Stimulated activated CD8-positive, alpha-beta memory T cell treated with anti-CD3 and anti-CD28 coated beads, Interleukin-4, amount 100 ng/mL, for 4 hours (primary cell): ENCODE measurements at regions not wholly inside any gene's neighbourhood (a gene's known extent, or its start where the extent isn't known, plus 50 kb on each side); places are given as distances from the start of the nearest gene placed in this dataset.
"Not testable (repeated sequence)": the region's sequence is repeated elsewhere in the genome, so short reads cannot be mapped to it uniquely, and the experiment has no call there.

ENCODE experiments used
- DNase-seq, 2 donors: peaks; one replicate each; pipeline ENCODE4 v3.0.0-alpha.2; 2020; ENCODE audit warnings: low read depth in 2 of 2, low spot score in 1 of 2

- no peak for DNase-seq
Measured at GRCh38 chr22:35178446-35178845, 78.8 kb upstream of the HMGXB4 start.

GRCh38 chr22:35183917-35184316 lies 73.4 kb upstream of the HMGXB4 start:
- no peak for DNase-seq

GRCh38 chr22:35186492-35186891 lies 70.8 kb upstream of the HMGXB4 start:
- DNase-seq, result no peak

- DNase-seq, result not testable (repeated sequence)
Measured at GRCh38 chr22:35188930-35189329, 68.4 kb upstream of the HMGXB4 start.

GRCh38 chr22:35189559-35189958 lies 67.7 kb upstream of the HMGXB4 start:
- DNase-seq, result no peak

GRCh38 chr22:35191412-35191811 lies 65.9 kb upstream of the HMGXB4 start:
- DNase-seq, result no peak

GRCh38 chr22:35192129-35192918 lies 65.0 kb upstream of the HMGXB4 start:
- DNase-seq, result no peak

- DNase-seq, result no peak
Measured at GRCh38 chr22:35195226-35195625, 62.1 kb upstream of the HMGXB4 start.

- no peak for DNase-seq
Measured at GRCh38 chr22:35195821-35196220, 61.5 kb upstream of the HMGXB4 start.

GRCh38 chr22:35197071-35197470 lies 60.2 kb upstream of the HMGXB4 start:
- DNase-seq, result no peak

GRCh38 chr22:35197886-35198285 lies 59.4 kb upstream of the HMGXB4 start:
- DNase-seq, result no peak

GRCh38 chr22:35198738-35199137 lies 58.6 kb upstream of the HMGXB4 start:
- DNase-seq, result no peak

- DNase-seq, result no peak
Measured at GRCh38 chr22:35202376-35202775, 54.9 kb upstream of the HMGXB4 start.

- DNase-seq, result no peak
Measured at GRCh38 chr22:35203583-35203982, 53.7 kb upstream of the HMGXB4 start.

- DNase-seq, result no peak
Measured at GRCh38 chr22:35204807-35205775, 52.2 kb upstream of the HMGXB4 start.

- DNase-seq, result no peak
Measured at GRCh38 chr22:35205961-35206360, 51.3 kb upstream of the HMGXB4 start.

- DNase-seq, result no peak
Measured at GRCh38 chr22:35206889-35207288, 50.4 kb upstream of the HMGXB4 start.
